NCI-H1930 (cell line): ENCODE measurements at regions not wholly inside any gene's neighbourhood (a gene's known extent, or its start where the extent isn't known, plus 50 kb on each side); places are given as distances from the start of the nearest gene placed in this dataset.

Experiments used
- DNase-seq, 2 experiments: peaks; one replicate each; lab custom pipeline; 2025; lab: John Stamatoyannopoulos, UW

DNA sequence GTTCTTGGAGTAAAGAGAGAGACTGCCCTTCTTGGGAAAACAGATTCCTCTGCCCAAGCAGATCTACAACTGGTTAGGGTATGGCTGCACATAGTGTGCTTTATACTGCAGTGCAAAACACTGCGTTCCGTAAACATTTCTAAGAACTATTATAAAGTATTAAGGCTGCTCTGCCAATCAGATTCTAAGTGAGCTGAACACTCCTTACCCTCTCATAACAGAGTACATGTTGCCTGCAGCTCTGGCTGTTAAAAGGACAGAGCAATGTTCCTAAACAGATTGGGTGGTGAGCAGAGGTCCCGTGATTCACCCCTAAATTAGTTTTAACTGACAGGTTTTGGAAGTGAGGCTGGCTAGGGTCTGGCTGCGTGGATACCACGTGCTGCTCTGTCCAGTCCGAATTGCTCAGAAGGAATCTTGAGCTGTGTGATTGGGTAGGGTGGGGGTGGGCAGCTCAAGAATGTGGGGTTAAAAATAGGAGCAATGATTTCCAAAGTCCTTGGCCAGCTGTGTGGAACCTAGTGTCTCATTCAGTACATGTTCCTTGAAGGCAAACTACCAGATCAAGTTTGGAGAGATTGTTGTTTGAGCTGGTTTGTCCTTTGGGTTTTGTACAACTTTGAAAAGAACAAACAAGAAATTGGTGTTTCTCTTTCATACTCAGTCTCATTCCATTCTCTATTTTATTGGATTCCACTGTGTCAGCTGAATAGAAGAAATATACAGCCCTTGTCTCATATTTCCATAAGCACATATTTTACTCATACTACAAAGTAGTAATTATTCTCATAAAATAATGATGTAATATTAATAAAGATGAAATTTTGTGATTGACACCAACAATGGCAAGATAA, 497.6 kb upstream of the CD180 start:
- DNase-seq: no peak

DNA sequence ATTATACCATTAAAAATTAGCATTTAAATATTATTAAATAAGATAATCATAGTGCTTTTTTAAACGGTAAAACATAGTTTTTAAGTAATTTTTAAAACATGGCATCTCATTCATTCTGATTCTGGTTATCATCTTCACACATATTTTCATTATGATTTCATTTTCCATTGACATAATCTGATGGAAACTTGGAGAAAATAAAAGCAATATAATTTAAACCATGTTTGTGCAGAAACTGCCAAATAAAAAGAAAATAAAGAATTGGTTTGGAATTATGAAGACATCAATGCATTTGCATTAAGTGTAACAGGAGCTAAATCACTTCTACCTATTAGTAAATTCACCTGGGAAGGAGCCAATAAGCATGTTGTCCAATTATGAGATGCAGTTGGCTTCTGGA, 490.1 kb upstream of the CD180 start:
- no peak for DNase-seq

DNA sequence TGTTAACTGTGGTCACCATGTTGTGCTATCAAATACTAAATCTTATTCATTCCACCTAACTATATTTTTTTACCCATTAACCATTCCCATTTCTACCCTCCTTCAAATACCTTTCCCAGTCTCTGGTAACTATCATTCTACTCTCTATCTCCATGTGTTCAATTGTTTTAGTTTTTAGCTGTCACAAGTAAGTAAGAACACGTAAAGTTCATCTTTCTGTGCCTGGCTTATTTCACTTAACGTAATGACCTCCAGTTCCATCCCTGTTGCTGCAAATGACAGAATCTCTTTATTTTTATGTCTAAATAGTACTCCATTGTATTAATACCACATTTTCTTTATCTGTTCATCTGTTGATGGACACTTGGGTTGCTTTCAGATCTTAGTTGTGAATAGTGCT, 485.1 kb upstream of the CD180 start:
- DNase-seq: no peak

DNA sequence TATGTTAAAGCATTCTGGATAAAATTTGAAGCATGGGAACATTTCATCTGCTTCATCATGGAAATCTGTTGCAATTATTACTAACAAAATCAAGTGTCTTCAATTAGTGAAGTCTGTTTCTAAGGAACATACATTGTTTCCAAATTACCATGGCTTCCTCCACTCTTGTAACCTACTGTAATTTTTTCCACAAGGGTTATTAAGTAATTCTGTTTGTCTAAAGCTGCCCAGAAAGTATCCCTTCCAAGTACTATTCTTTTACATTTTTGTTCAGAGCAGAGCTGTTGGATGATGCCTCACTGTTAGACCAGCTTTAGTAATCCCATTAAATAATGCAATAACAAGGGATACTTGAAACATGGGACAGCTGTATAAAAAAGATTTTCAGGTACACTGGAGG, 483.5 kb upstream of the CD180 start:
- DNase-seq: no peak

DNA sequence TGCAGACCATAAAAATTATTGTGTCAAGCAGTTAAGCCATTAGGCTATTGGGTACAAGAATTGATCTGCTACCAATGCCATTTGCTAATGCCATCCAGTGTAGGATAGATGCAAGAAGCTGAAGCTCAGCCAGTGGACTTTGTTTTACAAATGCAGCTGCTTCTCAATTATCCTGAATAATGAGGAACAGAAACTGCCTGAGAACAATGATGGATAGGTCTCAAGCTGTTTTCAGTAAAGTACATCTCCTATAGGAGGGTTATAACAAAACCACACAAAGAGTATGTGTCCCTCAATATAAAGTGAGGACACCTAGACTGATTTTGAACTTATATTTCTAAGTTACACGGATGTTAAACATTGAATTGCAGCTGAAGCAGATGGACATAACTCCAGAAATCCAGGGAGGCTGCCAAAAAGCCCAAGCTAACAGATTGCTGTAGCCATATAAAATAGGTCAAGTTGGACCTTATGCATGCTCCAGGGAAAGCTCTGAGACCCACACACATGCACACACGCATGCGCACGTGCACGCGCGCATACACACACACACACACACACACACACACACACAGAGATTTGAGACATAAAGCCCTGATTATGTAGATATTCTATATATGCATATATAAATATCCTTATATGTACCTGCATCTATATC, 482.7 kb upstream of the CD180 start:
- DNase-seq: no peak

DNA sequence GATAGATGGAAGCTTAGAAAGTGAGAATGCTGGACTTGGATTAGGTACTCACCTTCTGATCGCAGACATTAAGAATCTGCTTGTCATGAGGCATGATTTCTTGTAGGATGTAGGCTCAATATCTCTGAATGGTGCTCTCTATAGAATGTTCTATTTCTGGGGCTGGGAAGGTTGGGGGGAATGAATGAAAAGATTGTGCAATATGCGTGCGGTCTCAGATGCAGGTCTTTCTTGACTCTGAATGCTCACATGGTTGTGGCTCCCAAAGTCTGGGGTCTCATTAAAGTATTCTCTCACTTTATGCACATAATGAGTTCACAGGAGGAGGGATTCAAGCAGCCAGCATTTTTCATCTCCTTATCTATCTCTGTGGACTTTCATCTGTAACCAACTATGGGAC, 482.0 kb upstream of the CD180 start:
- DNase-seq: no peak

DNA sequence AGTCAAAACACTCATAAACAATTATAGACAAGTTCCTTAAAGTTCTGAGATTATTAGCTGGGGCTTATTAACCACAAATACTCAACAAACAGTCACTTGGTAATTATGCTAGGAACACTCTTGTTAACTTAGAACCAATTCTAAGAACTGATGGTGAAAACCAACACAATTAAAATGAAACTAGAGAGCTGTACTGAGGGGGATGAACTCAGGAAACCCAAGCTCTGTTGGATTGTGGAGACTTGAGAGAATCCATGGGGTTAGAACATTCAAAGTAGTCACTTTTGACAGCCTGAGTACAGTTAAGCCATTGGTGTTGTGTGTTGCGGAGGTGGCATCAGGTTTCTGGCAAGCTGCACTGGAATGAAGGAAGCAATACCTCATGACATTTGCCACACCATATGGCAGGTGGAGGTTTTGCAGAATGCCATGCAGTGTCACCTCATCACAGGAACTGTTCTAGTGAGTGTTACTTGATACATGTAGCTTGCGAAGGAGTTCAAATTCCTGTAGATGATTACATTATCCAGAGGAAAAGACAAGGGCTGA, 480.9 kb upstream of the CD180 start:
- no peak for DNase-seq

DNA sequence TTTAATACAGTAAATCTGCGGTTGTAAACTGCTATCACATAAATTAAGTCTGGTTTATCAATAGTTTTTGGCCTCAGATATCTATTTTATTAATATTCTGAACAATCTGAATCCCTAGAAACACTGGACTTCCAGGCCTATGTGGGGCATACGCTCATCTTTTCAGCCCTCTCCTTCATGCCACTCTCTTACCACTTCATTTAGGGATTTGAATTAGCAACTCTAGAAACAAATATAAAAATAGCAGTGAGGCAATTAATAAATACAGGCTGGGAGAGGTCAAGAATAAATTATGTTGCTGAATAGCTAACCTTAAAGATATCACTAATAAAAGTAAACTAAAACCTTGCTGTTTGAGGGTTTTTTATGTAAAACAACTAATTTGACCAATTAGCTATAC, 480.3 kb upstream of the CD180 start:
- no peak for DNase-seq

DNA sequence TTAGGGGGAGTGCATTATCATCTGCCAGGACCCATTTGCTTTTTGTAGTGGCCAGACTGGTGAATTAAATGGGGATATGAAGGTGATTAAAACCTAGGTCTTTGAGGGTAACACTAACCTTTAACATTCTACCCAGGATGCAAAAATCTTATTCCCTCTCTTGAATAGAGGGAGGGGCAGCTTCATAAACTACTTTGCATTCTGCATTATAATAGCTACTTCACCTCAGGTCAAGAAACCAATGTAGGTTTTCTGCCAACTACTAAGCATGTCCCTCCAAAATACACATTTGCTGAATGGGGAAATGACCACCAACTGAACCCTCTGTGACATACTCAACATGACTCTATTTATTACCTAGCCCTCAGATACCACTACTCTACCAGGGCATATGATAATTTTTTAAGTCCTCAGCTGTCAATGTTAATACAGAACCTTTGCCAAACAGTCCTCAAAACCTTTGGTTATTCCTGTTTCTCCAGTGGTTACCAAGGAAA, 477.6 kb upstream of the CD180 start:
- no peak for DNase-seq

DNA sequence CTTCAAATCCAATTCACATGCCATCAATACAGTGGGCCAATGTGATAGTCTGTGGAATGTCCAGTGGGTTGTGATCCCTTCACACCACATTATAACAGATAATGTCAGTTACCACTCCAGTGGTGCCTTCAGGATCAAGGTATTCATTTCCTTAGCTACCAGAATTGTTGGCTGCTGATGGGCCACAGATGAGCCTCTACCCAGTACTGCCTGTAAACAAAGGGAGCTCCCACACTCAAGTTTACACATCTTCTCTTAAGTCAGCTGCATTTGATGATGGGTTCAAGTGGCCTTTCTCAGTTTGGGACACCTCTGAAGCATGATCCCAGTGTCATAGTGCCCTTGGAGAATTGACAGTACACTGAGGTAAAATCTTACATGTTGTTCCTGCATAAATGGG, 477.0 kb upstream of the CD180 start:
- no peak for DNase-seq

DNA sequence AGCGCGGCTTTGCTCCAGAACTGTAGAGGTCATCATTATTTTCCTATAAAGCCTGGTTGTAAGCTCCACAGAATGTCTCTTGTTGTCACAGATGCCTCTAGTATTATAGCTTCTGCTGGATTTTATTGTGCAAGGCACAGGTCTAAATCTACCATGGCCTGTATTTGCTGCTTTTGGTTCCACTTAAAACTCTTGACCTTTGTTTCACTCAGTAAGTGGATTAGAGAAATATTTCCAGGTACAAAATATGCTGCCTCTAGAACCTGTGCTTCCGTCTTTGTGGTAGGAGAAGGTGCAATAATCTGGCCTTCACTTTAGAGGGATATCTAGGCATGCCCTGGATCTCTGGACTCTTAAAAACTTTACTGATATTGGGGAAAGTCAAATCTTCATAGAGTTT, 476.6 kb upstream of the CD180 start:
- no peak for DNase-seq

DNA sequence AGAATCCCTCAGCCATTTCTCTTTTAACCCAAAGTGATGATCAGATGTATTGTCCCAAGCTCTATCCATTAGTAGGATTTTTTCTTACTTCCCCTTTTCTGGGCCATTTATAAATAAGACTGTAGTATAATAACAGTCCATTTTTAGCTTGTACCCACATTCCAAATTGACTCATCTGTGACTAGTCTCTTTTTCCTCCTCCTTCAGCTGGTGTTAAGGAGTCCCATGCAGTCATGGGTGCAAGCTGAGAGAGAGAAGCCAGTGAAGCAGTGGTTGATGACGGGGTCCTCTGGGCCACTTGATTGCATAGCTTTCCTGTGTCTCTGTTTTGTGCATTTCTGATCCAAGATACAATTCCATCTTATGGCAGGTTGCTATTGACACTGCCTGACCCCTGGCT, 476.0 kb upstream of the CD180 start:
- DNase-seq: no peak

DNA sequence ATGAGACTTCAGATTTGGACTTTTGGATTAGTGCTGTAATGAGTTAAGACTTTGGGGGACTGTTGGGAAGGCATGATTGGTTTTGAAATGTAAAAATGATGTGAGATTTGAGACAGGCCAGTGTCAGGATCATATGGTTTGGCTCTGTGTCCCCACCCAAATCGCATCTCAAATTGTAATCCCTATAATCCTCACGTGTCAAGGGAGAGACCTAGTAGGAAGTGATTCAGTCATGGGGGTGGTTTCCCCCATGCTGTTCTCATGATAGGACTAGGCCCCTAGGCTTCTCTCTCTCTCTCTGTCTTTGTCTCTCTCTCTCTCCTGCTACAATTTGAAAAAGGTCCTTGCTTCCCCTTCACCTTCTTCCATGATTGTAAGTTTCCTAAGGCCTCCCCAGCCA, 473.3 kb upstream of the CD180 start:
- no peak for DNase-seq

DNA sequence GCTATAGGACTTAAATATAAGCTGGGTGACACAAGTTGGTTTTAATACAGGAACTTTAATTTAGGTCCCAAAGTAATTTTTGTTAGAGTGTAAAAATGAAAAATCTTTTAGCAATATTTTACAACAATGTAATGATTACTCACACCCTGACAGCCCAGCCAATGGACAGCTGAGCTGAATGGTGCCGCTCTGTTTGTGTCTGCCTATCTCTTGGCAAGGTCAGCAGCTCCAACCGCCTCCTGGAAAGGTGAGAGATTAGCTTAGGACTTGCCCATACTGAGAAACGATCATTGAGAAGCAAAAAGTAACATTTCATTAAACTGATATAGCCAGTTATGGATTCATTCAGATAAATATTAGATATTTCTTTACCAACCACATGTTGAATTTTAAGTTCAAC, 463.6 kb upstream of the CD180 start:
- no peak for DNase-seq

DNA sequence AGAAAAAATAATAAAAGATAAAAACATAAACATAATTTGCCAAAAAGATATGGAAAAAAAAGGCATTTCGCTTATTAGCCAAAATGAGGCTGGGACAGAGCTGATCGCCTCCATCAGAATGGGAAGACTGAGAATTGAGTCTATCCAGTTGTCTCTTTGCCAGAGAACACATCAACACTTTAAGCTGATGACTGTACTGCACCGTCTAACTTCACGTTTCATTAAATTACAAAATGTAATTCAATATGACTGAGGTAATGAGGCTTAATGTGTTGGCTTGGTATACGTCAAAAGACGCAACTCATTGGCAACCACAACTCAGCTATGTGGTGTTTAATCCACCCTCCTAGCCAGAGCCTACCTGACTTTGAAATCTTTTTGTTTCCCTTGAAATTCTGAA, 462.7 kb upstream of the CD180 start:
- no peak for DNase-seq

DNA sequence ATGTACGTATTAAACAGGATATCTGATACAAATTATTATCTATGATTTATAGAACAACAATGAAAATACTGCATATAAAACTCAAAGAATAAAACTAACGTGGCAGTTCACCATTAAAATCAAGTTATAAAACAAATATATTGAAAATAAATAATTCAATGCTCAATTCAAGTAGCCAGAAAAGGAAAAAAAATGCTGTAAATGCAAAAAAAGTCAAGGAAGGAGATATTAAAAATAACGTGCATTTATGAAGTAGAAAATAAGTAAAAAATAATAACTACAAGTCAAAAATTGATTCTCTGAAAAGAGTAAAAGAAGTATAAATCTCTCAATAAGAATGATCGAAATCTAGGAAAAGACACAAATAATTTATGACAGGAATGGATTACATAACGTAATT, 460.5 kb upstream of the CD180 start:
- no peak for DNase-seq

DNA sequence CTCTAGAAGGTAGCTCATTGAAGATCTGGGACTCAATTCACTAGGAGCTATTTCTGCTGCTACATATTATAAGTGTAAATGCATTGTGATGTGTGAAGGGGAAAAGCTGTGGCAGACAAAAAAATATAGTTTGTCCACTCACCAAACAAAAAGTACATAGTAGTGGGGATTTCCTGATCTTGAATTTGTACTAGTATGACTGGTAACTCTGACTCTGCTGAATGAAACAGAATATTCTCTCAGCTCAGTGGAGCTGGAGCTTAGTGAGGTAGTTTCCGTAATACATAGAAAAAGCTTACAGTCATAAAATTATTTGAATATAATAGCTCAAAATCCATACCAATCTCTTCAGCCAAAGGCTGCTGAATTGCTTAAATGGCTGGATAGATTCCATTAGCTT, 455.6 kb upstream of the CD180 start:
- DNase-seq: no peak

DNA sequence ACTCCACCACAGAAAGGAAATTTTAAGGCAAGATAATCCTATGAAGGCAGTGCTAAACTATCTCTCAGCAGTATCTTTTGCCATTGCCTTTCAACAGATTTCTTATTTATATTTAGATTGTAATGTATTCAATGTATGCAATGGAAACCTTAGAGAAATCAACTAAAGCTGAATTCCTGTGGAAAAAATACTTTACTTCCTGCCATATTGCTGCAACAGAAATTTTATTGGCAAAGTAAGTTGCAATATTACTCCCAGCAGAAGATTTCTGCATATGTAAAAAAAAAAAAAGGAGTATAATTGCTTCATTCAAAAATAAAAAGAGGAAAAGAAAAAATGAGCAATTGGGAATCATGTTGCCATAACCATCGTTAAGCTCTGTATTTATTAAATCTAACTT, 454.6 kb upstream of the CD180 start:
- DNase-seq: no peak

DNA sequence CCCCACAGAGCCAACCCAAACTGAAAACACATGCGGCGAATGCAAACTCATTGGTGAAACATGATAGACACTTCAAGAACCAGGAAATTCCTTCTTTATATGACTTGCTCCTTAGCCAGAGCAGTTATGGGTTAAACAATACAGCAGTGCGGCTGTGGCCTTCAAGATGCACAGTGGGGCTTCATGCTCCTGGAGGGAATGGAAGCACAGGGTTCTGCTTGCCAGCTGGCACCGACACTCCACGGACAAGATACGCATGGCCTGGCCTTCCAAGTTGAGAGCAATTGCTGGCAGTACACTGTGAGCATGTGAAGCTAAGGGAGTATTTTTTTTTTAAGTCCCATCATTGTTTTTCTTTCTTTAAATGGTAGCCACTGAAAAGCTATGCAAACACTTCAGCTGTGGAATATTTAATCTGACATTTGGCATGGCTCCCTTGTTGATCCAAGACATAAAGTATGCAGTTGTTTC, 451.6 kb upstream of the CD180 start:
- no peak for DNase-seq

DNA sequence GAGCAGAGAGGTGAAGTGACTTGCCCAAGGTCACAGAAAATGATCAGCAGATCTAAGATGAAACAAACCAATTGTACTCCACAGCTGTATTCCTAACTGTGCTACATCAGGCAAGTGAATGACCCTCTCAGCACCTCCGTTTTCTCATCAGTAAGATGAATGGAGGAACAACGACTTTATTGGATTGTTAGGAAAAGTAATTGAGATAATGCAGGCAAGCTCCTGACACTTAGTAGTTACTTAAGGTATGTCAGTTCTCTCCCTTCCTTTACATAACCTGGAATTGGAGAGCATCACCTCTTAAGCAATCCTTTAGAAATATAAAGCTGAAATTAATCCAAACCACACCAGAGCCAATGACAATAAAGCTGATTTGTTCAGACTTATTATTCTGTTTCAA, 451.2 kb upstream of the CD180 start:
- no peak for DNase-seq

DNA sequence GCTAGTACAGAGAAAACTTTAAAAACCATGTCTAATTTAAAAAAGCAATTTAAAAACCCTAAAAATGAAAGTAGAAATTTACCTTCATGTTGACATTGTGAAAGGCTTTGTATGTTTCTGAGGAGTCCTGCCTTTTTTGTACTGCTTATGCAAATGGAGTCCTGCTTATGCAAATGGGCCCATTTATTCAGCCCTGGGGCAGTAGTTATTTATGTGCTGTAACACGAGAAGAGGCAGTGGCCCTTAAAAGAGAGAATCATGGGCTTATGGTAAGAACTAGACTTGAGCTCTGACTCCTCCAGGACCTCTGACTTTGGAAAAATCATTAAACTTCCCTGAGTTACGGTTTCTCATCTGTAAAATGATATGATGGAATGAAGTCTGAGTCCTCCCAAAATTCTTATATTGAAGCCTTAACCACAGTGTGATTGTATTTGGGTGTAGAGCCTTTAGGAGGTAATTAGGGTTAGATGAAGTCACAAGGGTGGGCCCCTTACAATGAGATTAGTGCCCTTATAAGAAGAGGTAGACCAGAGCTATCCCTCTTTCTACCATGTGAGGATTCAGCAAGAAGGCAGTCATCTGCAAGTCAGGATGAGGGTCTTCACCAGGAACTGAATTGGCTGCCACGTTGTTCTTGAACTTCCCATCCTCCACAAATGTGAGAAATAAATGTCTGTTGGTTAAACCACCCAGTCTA, 447.8 kb upstream of the CD180 start:
- no peak for DNase-seq

DNA sequence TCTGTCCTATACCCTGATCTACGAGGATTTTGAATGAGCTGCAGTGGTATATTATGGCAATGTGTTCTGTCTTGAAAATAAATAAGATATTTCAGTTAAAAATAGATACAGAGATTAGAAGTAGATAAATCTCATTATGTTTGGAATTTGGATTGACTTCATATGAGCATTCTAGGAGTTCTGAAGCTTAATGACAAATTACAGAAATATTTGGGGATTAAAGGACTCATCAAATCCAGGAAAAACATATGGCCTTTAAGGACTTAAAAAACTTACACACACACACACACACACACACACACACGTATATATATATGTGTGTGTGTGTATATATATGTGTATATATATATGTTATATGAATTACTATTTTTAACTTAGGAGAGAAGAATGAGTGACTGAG, 446.9 kb upstream of the CD180 start:
- DNase-seq: no peak

DNA sequence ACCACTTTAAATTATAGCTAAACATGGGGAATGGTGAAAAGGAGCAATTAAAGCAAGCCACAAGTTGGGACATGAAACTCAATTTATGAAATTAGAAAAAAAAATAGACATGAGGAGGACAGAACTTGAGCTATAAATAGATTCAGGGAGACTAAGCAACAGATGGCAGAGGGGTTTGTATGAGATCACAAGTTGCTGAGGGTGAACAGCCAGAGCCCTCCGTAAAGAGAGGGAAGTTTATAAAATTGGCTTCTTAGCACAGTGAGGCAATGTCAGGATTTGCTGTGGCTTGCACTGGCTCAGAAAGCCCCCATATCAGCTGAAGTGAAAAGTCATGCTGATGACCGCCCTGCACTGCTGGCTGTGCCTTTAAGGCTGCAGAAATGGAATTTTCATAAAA, 443.4 kb upstream of the CD180 start:
- no peak for DNase-seq
